Naive thymus-derived CD8-positive, alpha-beta T cell (primary cell): ENCODE measurements at regions not wholly inside any gene's neighbourhood (a gene's known extent, or its start where the extent isn't known, plus 50 kb on each side); places are given as distances from the start of the nearest gene placed in this dataset.
A peak's percentile ranks its signal among the peaks of the same experiment; 100 is the strongest.

ENCODE experiments used
- ATAC-seq, 2 donors: fragments of 150-1000 bp; cut with Tn5 transposase in 1 of 2; sonication (Bioruptor Pico), chemical (Tn5 transposase) in 1 of 2; 1 replicate in 1 of 2; 2 replicates in 1 of 2; pipeline ENCODE4 v1.10.0; 2021; ENCODE audit warnings: mild to moderate bottlenecking in 2 of 2, moderate library complexity in 2 of 2
- POLR2A ChIA-PET: fragments of 350-600 bp; sonication (Branson Sonifier 250); formaldehyde crosslinking; loops from one replicate; lab custom pipeline; 2021; ENCODE audit warnings: antibody characterized with exemption; lab: Charles Lee
- DNase-seq, 10 donors: peaks; one replicate each; pipeline versions ENCODE4 v3.0.0 to v3.0.0-alpha.2; 2020 to 2022
- H3K27ac Mint-ChIP-seq, 10 donors: one replicate each; pipeline ENCODE4 v1.8.0; 2020 to 2022; ENCODE audit warnings: mild to moderate bottlenecking in 10 of 10, mixed read lengths in 10 of 10, moderate library complexity in 4 of 10, inconsistent platforms in 1 of 10
- H3K27me3 Mint-ChIP-seq, 5 donors: one replicate each; pipeline ENCODE4 v1.8.0; 2021 to 2022; ENCODE audit warnings: mixed read lengths in 5 of 5
- H3K36me3 Mint-ChIP-seq, 3 donors: one replicate each; pipeline ENCODE4 v1.8.0; 2020 to 2022; ENCODE audit warnings: mixed read lengths in 3 of 3, mild to moderate bottlenecking in 2 of 3, inconsistent platforms in 1 of 3
- H3K4me1 Mint-ChIP-seq, 4 donors: one replicate each; pipeline ENCODE4 v1.8.0; 2021 to 2022; ENCODE audit warnings: mixed read lengths in 4 of 4
- H3K4me3 Mint-ChIP-seq, 10 donors: one replicate each; pipeline ENCODE4 v1.8.0; 2020 to 2022; ENCODE audit warnings: mild to moderate bottlenecking in 10 of 10, mixed read lengths in 10 of 10, moderate library complexity in 6 of 10, inconsistent platforms in 1 of 10
- H3K9me3 Mint-ChIP-seq, 9 donors: one replicate each; pipeline ENCODE4 v1.8.0; 2020 to 2022; ENCODE audit warnings: mixed read lengths in 9 of 9, mild to moderate bottlenecking in 3 of 9, inconsistent platforms in 1 of 9, moderate library complexity in 1 of 9

GRCh38 chr1:55352080-55352810 lies 137.1 kb upstream of the USP24 start:
- H3K27me3 Mint-ChIP-seq: peaks cover 2 to 20% (median 12%) of the 10 kb centered on the region in 5 donors
- POLR2A ChIA-PET: no interaction called here
- no peaks in the 10 kb centered on the region for H3K36me3 Mint-ChIP-seq
- H3K4me3 Mint-ChIP-seq: no peak overlapping the region
- no peak overlapping the region for H3K27ac Mint-ChIP-seq
- no peaks in the 10 kb centered on the region for H3K9me3 Mint-ChIP-seq
- H3K4me1 Mint-ChIP-seq: no peaks in the 10 kb centered on the region
- DNase-seq (no peak), ATAC-seq (no peak)

- H3K36me3 Mint-ChIP-seq: no peaks in the 10 kb centered on the region
- peaks cover 0 to 2% (median 0%) of the 10 kb centered on the region in 9 donors for H3K9me3 Mint-ChIP-seq
- H3K27me3 Mint-ChIP-seq: peaks cover 2 to 20% (median 12%) of the 10 kb centered on the region in 5 donors
- no peak overlapping the region for H3K27ac Mint-ChIP-seq
- ATAC-seq: no peak
- POLR2A ChIA-PET: no interaction called here
- no peak overlapping the region for H3K4me3 Mint-ChIP-seq
- no peak for DNase-seq
- H3K4me1 Mint-ChIP-seq: no peaks in the 10 kb centered on the region
Measured at GRCh38 chr1:55348356-55348755, 133.2 kb upstream of the USP24 start.

DNA sequence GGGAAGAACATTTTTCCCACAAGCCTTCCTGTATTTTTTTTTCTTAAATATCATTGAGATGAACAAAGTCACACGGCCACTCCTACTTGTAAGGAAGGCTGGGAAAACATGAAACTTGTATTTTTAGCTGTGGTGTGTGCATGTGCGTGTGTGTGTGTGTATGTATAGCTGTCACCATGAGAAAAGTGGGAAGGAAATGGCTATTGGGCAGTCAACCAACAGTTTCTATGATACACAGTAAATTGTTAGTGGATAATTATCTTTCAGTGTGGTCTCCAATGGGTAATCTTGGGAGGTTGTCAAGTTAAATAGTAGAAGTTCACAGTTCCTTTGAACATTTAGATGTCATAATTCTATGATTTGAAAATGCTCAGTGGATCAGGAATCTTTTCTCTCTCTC lies 132.7 kb upstream of the USP24 start:
- H3K27me3 Mint-ChIP-seq: peaks cover 2 to 20% (median 12%) of the 10 kb centered on the region in 5 donors
- POLR2A ChIA-PET: no interaction called here
- H3K4me1 Mint-ChIP-seq: no peaks in the 10 kb centered on the region
- H3K27ac Mint-ChIP-seq: no peak overlapping the region
- ATAC-seq (no peak), DNase-seq (no peak)
- no peaks in the 10 kb centered on the region for H3K36me3 Mint-ChIP-seq
- H3K4me3 Mint-ChIP-seq: no peak overlapping the region
- H3K9me3 Mint-ChIP-seq: peaks cover 0 to 2% (median 0%) of the 10 kb centered on the region in 9 donors

- ATAC-seq: no peak
- no peak overlapping the region for H3K4me3 Mint-ChIP-seq
- POLR2A ChIA-PET: no interaction called here
- no peaks in the 10 kb centered on the region for H3K4me1 Mint-ChIP-seq
- H3K27me3 Mint-ChIP-seq: peaks cover 2 to 20% (median 13%) of the 10 kb centered on the region in 5 donors
- H3K9me3 Mint-ChIP-seq: peaks cover 0 to 2% (median 0%) of the 10 kb centered on the region in 9 donors
- DNase-seq: no peak
- H3K36me3 Mint-ChIP-seq: no peaks in the 10 kb centered on the region
- H3K27ac Mint-ChIP-seq: no peak overlapping the region
Measured at GRCh38 chr1:55347041-55347440, 131.9 kb upstream of the USP24 start.

DNA sequence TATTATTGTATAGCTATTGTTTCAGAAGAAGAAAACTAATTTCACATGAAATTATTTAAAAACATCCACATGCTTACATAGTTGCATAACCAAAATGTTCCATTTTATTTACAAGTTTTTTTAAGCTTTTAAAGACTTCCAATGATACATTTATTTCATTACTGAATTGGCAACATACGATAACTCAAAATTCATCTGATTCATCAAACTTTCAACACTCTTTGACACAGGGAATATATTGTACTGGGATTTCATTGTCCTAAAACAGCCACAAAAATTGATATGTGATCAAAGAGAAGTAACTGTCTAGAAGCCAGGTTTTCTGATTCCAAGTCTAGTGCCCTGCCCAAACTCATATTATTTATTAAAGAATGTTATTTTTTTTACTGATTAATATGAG lies 131.4 kb upstream of the USP24 start:
- no peaks in the 10 kb centered on the region for H3K4me1 Mint-ChIP-seq
- H3K4me3 Mint-ChIP-seq: no peak overlapping the region
- no peaks in the 10 kb centered on the region for H3K36me3 Mint-ChIP-seq
- DNase-seq (no peak), ATAC-seq (no peak)
- H3K9me3 Mint-ChIP-seq: peaks cover 0 to 2% (median 0%) of the 10 kb centered on the region in 9 donors
- POLR2A ChIA-PET: no interaction called here
- H3K27me3 Mint-ChIP-seq: peaks cover 2 to 20% (median 13%) of the 10 kb centered on the region in 5 donors
- H3K27ac Mint-ChIP-seq: no peak overlapping the region

- peaks cover 0 to 15% (median 5%) of the 10 kb centered on the region in 3 donors for H3K36me3 Mint-ChIP-seq
- POLR2A ChIA-PET: no interaction called here
- no peak overlapping the region for H3K4me3 Mint-ChIP-seq
- H3K9me3 Mint-ChIP-seq: peaks cover 0 to 19% (median 12%) of the 10 kb centered on the region in 9 donors
- peaks cover 0 to 5% (median under 1%) of the 10 kb centered on the region in 5 donors for H3K27me3 Mint-ChIP-seq
- H3K4me1 Mint-ChIP-seq: no peaks in the 10 kb centered on the region
- DNase-seq (no peak), ATAC-seq (no peak)
- H3K27ac Mint-ChIP-seq: no peak overlapping the region
Measured at GRCh38 chr1:55339681-55340080, 124.5 kb upstream of the USP24 start.

GRCh38 chr1:55338448-55338820 lies 123.3 kb upstream of the USP24 start:
- H3K4me3 Mint-ChIP-seq: no peak overlapping the region
- peaks cover 0 to 15% (median 5%) of the 10 kb centered on the region in 3 donors for H3K36me3 Mint-ChIP-seq
- H3K4me1 Mint-ChIP-seq: peaks cover 0 to 7% (median 0%) of the 10 kb centered on the region in 4 donors
- no peak for DNase-seq
- peaks cover 0 to 13% (median 4%) of the 10 kb centered on the region in 5 donors for H3K27me3 Mint-ChIP-seq
- POLR2A ChIA-PET: interaction anchor here (0.6 kb wide), 1 partner anchor 164 kb away, joined by 4 read pairs; no protein-coding TSS in a partner anchor
- peaks cover 0 to 19% (median 12%) of the 10 kb centered on the region in 9 donors for H3K9me3 Mint-ChIP-seq
- ATAC-seq: no peak
- no peak overlapping the region for H3K27ac Mint-ChIP-seq

DNA sequence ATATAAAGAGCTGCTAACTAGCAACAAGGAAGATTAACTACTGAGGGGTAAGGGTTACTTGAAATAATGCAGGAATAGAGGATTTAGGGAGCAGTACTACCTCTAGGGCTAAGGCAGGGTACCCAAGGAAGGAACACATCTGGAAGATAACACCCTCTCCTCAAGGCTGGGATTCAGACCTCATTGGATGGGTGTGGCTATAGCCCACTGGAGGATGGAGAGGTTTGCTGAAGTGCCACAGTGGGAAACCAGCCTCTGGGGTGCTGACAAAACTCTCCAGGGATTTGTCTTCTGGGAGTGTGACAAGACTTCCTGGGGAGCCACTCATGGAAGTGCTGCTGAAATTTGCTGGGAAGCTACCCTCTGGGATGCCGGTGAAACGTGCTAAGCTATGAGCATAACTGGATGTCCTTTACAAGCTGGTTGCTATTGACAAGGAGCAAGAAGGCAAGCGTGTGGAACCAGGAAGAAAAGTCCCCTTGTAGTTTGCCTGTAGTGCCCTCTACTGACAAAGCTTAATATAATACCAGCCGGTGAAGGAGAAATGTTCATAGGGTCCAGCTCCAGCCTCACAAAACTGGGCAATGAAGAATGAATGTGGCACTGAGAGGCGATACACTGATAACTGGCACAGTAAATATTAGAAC lies 122.8 kb upstream of the USP24 start:
- Mint-ChIP-seq H3K4me1 (peaks cover 0 to 7% (median 0%) of the 10 kb centered on the region in 4 donors), H3K27ac (no peak overlapping the region), H3K4me3 (no peak overlapping the region), H3K9me3 (peaks cover 0 to 19% (median 12%) of the 10 kb centered on the region in 9 donors), H3K27me3 (peaks cover 0 to 15% (median 2%) of the 10 kb centered on the region in 5 donors), H3K36me3 (peaks cover 0 to 15% (median 5%) of the 10 kb centered on the region in 3 donors)
- DNase-seq: no peak
- POLR2A ChIA-PET: interaction anchor here (0.6 kb wide), 1 partner anchor 163 kb away, joined by 4 read pairs; no protein-coding TSS in a partner anchor
- ATAC-seq: no peak

- H3K36me3 Mint-ChIP-seq: peaks cover 0 to 1% (median 1%) of the 10 kb centered on the region in 3 donors
- ATAC-seq: no peak
- peaks cover 0 to 18% (median 2%) of the 10 kb centered on the region in 5 donors for H3K27me3 Mint-ChIP-seq
- POLR2A ChIA-PET: no interaction called here
- no peak for DNase-seq
- peaks cover 0 to 7% (median 0%) of the 10 kb centered on the region in 4 donors for H3K4me1 Mint-ChIP-seq
- no peak overlapping the region for H3K27ac Mint-ChIP-seq
- H3K4me3 Mint-ChIP-seq: no peak overlapping the region
- peaks cover 0 to 6% (median 2%) of the 10 kb centered on the region in 9 donors for H3K9me3 Mint-ChIP-seq
Measured at GRCh38 chr1:55334797-55335196, 119.6 kb upstream of the USP24 start.

DNA sequence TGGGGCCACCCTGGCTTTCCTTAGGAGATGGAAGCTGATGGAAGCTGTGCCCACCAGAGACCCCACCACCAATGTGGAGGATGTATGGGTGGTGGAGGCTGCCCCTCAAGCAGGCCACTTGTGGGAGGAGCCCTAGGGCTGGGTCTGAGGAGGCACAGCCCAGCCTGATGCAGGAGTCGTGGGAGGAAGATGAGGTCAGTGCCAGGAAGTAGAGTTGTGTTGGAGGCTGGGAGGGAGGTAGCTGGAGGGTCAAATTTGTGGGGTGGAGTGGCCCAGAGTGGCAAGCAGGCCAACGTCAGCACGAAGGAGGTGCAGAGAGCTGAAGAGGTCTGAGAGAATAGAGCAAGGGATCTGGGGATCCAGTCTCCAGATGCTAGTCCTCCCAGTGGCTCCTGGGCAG lies 119.0 kb upstream of the USP24 start:
- Mint-ChIP-seq H3K4me3 (no peak overlapping the region), H3K27ac (no peak overlapping the region), H3K4me1 (peaks cover 0 to 7% (median 0%) of the 10 kb centered on the region in 4 donors), H3K36me3 (no peaks in the 10 kb centered on the region), H3K9me3 (peaks cover 0 to 2% (median 0%) of the 10 kb centered on the region in 9 donors), H3K27me3 (peaks cover 0 to 17% (median 2%) of the 10 kb centered on the region in 5 donors)
- POLR2A ChIA-PET: no interaction called here
- DNase-seq (no peak), ATAC-seq (no peak)

- no peak for ATAC-seq
- no peak overlapping the region for H3K4me3 Mint-ChIP-seq
- H3K36me3 Mint-ChIP-seq: no peaks in the 10 kb centered on the region
- H3K27me3 Mint-ChIP-seq: peaks cover 0 to 17% (median 2%) of the 10 kb centered on the region in 5 donors
- H3K27ac Mint-ChIP-seq: peak overlapping the region in 1 of 10 donors; percentile 30
- H3K9me3 Mint-ChIP-seq: peaks cover 0 to 2% (median 0%) of the 10 kb centered on the region in 9 donors
- H3K4me1 Mint-ChIP-seq: peaks cover 0 to 7% (median 0%) of the 10 kb centered on the region in 4 donors
- POLR2A ChIA-PET: no interaction called here
- DNase-seq: no peak
Measured at GRCh38 chr1:55333461-55333860, 118.3 kb upstream of the USP24 start.

GRCh38 chr1:55331351-55331750 lies 116.2 kb upstream of the USP24 start:
- Mint-ChIP-seq H3K27me3 (peaks cover 0 to 17% (median 2%) of the 10 kb centered on the region in 5 donors), H3K4me1 (peaks cover 0 to 7% (median 0%) of the 10 kb centered on the region in 4 donors), H3K36me3 (no peaks in the 10 kb centered on the region), H3K4me3 (no peak overlapping the region), H3K27ac (no peak overlapping the region), H3K9me3 (peaks cover 0 to 2% (median 0%) of the 10 kb centered on the region in 9 donors)
- ATAC-seq (no peak), DNase-seq (no peak)
- POLR2A ChIA-PET: interaction anchor here (1.0 kb wide), 1 partner anchor 14 kb away, joined by 3 read pairs; no protein-coding TSS in a partner anchor
